HG03354 (cell line): ENCODE measurements at regions not wholly inside any gene's neighbourhood (a gene's known extent, or its start where the extent isn't known, plus 50 kb on each side); places are given as distances from the start of the nearest gene placed in this dataset.

ENCODE experiments used
- ATAC-seq: cut with Tn5 transposase; IDR thresholded peaks from one replicate; pipeline ENCODE4 v1.9.1; 2021; ENCODE audit warnings: mild to moderate bottlenecking; ENCODE audit not compliant: unreplicated experiment, poor library complexity, severe bottlenecking

DNA sequence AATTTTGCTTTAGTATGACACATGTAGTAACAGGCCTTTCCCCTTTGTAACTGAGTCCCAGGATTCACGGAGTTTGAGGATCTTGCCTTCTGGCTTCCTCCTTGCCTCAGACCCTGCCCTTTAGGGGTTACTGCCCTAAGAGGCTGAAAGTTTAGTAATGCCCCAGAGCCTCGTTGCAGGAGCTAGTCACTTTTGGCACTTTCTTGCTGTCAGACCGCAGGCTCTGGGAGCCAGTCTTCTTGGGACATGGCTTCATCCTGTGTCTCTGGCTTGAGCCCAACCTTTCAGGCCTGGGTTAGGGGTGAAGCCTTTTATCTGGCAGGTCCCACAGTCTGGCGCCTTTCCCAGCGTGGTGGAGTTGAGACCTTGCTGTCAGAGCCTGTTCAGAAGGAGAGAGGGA lies 185.6 kb upstream of the DMRT1 start:
- ATAC-seq = no peak

DNA sequence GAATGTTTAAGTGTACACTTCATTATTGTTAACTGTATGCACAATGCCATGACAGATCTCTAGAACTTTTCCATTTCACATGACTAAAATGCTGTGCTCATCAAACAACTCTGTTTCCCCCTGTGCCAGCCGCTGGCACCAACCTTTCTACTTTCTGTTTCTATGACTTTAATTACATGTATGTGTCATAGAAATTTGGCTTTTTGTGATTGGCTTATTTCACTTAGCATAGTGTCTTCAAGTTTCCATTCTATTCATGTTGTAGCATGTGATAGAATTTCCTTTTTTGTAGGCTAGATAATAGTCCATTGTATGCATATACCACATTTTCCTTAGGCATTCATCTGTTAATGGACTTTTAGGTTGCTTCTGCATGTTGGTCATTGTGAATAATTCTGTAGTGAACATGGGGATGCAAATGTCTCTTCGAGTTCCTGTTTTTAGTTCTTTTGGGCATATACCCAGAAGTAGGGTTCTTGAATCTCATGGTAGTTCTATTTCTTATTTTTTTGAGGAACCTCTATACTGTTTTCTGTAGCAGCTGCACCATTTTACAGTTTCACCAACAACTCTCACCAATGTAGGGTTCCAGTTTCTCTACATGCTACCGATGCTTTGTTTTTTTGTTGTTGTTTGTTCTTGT lies 184.4 kb upstream of the DMRT1 start:
- no peak for ATAC-seq

DNA sequence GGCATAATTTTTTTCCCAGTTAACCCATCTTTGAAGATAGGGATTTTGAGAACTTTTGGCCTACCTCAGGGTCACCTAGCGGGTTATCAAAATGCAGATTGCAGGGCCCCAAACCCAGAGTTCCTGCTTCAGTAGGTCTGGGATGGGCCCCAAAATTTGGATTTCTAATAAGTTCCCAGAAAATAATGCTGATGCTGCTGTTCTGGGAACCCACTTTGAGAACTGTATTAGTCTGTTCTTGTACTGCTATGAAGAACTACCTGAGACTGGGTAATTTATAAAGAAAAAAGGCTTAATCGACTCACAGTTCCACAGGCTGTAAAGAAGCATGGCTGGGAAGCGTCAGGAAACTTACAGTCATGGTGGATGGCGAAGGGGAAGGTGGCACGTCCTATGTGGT lies 182.2 kb upstream of the DMRT1 start:
- ATAC-seq = no peak

DNA sequence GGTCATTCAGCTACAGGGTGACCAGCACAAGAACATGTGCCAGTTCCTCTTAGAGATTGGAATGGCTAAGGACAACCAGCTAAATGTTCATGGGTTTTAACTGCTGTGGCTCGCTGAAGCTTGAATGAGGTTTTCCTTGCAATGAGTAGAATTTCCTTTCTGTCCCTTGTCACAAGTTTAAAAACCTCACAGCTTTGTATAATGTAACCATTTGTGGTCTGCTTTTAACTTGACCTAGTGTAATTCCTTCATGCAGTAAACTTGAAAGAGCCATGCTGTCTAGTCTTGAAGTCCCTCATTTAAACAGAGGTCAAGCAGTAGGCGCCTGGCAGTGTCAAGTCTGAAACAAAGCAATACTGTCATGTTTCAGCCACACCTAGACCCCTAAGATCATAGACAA lies 181.3 kb upstream of the DMRT1 start:
- ATAC-seq = no peak

DNA sequence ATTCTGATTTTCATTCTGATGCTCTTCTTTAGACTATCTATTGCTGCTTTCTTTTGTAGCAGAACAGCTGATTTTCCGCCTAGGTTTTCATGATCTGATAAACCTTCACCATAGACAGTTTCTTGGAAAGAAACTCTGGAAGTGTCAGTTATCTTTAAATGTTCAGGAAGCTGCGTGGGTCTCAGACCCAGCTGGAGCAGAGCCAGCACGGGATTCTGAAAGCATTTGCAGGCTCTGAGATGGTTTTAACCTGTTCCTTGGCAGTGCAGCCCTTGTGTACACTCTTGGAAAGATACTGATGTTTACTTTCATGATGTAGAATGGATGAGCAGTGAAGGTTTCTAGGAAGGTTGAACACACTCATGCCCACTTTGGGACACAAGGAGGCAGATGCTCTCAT lies 178.0 kb upstream of the DMRT1 start:
- ATAC-seq = no peak

DNA sequence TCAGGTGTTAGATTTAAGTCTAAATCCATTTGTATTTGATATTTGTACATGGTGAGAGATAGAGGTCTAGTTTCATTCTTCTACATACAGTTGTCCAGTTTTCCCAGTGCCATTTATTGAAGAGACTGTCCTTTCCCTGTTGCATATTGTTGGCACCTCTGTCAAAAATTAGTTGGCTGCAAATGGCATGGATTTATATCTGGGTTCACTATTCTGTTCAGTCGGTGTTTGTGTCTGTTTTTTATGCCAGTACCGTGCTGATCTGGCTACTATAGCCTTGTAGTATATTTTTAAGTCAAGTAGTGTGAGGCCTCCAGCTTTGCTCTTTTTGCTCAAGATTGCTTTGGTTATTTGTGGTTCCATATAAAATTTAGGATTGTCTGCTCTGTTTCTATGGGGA lies 176.2 kb upstream of the DMRT1 start:
- no peak for ATAC-seq

DNA sequence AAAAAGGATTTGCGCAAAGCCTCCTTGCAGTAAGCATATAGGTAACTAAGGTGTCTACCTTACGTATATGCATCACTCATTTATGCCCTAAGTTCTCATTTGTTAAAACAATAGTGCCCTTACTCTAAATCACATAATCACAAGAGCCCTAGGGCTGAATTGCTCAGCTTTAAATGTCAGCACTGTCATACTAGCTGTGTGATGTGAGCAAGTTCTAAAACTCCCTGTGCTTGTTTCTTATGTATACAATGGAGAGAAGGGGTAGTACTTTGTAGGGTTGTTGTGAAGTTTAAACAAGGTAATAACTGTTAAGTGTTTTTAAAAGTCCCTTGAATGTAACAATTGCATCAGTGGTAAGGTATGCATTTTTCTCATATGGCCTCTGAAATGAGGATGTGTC lies 169.5 kb upstream of the DMRT1 start:
- no peak for ATAC-seq

DNA sequence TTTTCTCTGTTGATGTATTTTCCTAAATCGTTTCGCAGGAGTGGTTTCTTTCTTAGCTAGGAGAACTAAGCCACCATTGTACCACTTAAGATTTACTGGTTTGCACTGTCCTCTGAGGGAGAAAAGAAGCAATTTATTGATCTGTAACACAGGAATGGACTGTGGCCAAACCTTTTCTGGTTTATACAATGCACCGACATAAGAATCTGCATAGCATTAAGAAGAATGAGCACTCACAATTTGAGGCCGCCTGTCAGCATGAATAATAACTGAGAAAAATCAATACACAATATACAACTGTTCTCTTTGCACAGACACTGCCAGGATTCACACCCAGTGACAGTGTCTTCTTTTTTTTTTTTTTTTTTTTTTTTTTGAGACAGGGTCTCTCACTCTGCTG lies 168.6 kb upstream of the DMRT1 start:
- ATAC-seq = no peak

DNA sequence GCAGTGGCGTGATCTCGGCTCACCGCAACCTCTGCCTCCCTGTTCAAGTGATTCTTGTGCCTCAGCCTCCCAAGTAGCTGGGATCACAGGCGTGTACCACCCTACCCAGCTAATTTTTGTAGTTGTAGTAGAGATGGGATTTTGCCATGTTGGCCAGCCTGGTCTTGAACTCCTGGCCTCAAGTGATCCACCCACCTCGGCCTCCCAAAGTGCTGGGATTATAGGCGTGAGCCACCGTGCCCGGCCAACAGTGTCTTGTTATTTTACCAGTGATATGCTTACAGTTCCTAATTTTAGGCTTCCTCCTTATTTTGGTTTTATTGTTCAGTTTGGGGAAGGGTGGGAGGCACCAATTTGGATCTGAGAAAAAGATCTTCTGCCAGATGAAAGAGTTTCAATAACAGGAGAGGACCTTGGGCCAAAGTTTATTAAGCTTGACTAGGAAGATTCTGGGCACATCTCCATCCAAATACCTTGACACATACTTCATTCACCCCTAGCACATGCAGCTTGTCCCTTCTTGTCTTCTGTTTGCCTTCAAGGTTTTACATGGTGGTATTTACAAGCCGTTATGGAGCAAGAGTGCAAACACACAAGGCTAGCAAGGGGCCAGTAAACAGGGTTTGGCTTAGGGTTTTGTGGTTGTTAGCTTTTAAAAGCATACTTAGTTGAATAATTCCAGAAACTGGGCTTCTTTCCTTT lies 168.1 kb upstream of the DMRT1 start:
- no peak for ATAC-seq

DNA sequence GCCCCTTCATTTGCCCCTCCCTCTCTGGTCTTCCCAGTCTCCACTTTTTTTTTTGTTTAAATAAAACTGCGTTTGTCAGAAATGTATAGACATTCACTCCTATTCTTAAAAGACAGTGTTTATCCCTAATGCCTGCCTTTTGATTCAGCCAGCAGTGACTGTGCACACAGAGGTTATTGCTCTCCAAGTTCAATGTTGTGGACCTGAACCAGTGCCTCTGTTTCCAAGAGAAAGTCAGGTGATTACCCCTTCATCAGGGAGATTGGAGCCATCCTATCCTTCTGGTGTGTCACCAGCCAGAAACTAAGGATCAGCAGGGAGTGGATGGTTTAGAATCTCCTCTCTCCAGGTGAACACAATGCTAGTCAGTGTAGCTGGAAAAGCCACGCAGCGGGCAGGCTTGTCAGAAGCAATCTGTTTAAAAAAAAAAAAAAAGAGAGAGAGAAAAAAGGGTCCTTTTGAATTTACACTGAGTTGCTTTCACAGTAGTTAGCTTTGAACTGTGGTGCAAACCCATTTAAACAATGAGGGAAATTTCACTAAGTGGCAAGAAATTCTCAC lies 167.5 kb upstream of the DMRT1 start:
- ATAC-seq = no peak

DNA sequence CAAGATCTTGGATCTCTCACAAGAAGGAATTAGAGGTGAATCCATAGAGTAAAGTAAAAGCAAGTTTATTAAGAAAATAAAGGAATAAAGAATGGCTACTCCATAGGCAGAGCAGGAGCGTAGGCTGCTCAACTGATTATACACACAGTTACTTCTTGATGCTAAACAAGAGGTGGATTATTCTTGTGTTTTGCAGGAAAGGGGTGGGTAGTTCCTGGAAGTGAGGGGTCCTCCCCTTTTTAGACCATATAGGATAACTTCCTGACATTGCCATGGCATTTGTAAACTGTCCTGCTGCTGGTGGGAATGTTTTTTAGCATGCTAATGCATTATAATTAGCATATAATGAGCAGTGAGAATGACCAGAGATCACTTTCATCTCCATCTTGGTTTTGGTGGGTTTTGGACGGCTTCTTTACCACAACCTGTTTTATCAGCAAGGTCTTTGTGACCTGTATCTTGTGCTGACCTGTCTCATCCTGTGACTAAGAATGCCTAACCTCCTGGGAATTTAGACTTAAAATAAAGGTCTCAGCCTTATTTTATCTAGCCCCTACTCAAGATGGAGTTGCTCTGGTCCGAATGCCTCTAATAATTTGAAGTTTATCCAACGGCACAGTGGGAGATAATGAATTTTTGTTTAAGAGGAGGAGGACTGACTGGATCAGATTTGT lies 165.7 kb upstream of the DMRT1 start:
- ATAC-seq = no peak

DNA sequence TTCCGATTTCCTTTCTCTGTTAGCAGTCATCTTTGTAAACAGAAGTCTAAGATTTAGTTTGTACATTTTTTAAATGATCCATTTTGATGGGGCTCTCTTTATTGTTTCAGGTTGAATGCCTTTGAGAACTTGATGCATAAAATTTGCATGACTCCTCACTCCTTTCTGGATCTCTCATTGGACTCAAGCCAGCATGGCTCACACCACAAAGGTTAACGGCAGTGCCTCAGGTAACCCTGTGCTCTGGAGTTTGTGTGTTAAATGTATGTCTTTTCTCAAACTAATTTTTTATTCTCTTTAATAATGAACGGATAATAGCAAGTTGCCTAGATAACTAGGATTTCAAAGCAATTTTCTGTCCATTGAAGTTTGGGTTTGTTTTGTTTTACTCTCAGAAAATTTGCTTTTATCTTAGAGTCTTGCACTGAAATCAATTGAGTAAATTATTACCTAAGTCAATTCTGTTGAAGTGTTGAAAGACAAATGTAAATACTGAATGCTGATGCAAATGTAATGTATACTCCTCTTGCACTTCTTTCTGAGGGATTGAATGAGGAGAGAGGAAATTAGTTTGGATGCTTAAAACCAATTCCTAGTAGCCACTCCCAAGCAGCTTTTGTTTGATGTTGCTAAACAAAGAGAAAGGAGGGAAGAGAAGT lies 164.6 kb upstream of the DMRT1 start:
- no peak for ATAC-seq

DNA sequence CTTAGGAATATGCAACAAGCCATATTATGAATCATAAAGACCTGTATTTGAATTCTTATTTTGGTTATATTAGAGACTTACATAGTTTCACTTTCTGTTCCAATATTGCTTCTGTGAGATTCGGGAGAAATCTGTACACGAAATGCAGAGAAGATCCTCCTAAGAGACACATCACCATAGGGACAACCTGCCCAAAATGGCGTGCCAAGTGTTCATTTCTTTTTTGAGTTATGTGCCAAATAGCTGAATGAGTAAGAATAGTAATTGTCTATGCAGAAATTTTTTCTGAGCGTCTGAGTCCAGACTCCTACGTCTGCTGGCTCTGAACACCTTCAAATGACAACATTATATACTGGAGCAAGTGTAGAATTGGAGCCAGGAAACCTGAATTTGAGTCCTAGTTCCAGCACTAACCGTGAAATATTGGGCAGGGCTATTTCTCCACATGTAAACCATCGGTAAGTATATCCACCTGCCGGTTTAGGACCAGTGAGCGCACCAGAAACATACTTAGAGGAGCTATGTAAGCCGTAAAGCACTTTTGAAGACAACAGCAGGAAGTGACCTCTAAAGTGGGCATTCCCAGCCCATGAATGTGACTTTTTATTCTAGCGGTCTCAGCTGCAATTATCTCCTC lies 163.9 kb upstream of the DMRT1 start:
- no peak for ATAC-seq

DNA sequence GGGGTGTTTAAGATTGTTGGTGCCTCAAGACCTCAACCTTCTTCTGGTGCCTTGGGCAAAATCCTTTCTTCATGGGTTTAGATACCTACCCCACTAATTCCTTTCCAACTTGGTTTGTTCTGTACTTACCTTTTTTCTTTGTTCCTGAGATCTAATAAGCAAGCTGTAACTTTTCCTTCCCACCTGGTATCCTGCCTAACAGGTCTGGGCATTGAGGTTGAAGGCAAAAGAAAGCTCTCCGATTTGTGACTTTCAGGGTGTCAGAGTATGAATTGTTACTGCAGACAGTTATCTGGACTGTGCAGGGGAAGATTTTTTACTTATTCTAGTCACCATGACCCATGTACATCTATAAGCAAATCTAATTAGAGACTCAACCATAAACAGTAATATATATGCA lies 162.6 kb upstream of the DMRT1 start:
- ATAC-seq = no peak

DNA sequence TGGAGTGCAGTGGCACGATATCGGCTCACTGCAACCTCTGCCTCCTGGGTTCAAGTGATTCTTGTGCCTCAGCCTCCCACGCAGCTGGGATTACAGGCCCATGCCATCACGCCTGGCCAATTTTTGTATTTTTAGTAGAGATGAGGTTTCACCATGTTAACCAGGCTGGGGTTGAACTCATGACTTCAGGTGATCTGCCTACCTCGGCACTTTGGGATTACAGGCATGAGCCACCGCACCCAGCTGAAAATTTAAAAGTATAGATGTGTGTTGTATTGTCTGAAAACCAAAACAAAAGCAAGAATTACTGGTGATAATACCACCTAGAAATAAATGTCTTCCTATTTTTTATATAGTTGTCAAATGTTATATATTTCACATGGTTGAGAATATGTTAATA lies 162.0 kb upstream of the DMRT1 start:
- ATAC-seq = no peak

DNA sequence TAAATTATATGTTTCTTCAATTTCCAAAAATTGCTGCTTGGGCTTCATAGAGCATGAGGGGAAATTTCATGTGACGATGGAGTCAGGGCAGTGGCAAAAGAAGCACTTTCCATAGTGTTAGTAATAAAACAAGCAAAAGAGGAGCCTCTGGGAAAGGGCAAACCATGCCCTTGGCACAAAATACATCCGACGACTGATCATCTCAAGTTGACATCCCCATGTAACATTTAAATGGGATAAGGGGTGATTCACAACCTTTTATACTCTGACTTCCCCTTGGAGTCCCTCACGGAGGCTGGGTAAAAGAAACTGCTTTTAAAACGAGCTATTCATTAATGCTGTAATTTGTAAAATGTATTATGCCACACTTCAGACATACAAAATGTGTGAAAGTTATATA lies 161.4 kb upstream of the DMRT1 start:
- no peak for ATAC-seq

DNA sequence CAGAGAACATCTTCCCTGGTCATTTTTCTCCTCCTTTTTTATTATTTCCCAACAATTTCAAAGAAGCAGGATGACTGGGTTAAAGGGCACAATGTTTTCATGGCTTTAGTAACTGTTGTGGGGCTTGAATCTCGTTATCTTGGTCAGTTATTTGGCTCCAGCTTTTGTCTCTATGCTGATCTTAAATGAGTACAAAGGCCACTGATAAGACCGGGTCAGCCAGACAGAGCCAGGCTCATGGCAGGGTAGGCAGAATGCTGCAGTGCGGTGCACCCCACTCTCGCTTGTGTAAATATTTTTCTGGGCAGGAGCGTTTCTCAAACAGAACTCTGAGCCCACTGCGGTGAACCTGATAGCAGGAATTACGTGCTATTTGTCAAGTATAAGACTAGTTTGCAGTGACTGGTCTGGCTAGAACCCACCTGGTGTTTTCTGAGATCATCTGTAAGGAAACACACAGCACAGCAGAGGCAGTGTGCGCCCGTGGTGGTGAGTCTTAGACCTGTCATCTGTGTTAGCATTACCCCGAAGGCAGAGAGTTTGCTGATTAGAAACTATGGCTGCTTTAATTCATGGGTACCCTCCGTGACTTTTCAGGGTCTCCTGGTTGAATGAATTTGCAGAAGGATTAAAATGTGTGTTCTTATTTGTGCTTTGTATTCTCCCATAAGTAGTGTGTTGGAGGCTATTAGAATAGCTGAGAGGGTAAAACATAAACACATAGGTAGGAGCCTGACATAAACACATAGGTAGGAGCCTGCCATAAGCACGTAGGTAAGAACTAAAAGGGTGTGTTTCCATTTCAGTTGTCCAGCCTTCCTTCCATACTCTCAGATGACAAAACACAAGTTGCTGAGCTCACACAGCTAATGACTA lies 158.6 kb upstream of the DMRT1 start:
- no peak for ATAC-seq

DNA sequence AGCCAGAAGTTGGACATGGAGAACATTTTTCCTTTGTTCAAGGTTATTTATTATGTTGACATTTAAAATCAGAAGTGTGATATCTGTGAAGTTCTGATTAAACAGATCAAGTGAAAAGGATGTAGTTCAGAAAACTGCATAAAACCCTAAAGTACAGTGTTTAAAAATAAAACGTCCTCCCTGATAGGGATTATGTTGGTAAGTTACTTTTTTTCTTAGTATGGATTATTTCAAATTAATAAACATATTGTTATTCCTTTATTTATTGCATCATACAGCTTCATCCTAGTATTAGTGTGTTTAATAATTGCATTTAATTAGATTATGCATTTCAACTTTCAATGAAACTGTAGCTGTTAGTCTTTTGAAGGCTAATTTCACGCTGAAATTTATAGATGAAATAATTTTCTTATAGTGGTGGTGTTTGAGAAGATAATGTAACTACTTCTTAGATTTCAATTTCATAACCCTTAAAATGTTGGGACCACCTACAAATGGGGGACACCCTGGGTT lies 157.9 kb upstream of the DMRT1 start:
- no peak for ATAC-seq
